SJCRH30 (cell line): ENCODE measurements at regions not wholly inside any gene's neighbourhood (a gene's known extent, or its start where the extent isn't known, plus 50 kb on each side); places are given as distances from the start of the nearest gene placed in this dataset.
A peak's percentile ranks its signal among the peaks of the same experiment; 100 is the strongest.

Experiments
- DNase-seq, 2 experiments: peaks; one replicate each; pipeline ENCODE4 v3.0.0-alpha.2; 2015 to 2020
- H3K27ac ChIP-seq: fragments of 250-450 bp; sonication (Bioruptor Pico); 2 replicates; pipeline ENCODE4 v1.5.1; 2020; ENCODE audit warnings: mild to moderate bottlenecking, moderate library complexity
- H3K27me3 ChIP-seq: fragments of 250-450 bp; sonication (Bioruptor Pico); 2 replicates; pipeline ENCODE4 v1.5.1; 2020; ENCODE audit warnings: mild to moderate bottlenecking, moderate library complexity
- H3K36me3 ChIP-seq: fragments of 250-450 bp; sonication (Bioruptor Pico); 2 replicates; pipeline ENCODE4 v1.5.1; 2020; ENCODE audit warnings: mild to moderate bottlenecking, moderate library complexity
- H3K4me1 ChIP-seq: fragments of 250-450 bp; sonication (Bioruptor Pico); 2 replicates; pipeline ENCODE4 v1.5.1; 2020; ENCODE audit warnings: mild to moderate bottlenecking, moderate library complexity
- H3K4me3 ChIP-seq: fragments of 250-450 bp; sonication (Bioruptor Pico); 2 replicates; pipeline ENCODE4 v1.5.1; 2020; ENCODE audit warnings: mild to moderate bottlenecking, moderate library complexity
- H3K9me3 ChIP-seq: fragments of 250-450 bp; sonication (Bioruptor Pico); replicated peaks from 2 replicates; pipeline ENCODE4 v1.5.1; 2020; ENCODE audit warnings: mild to moderate bottlenecking, moderate library complexity

DNA sequence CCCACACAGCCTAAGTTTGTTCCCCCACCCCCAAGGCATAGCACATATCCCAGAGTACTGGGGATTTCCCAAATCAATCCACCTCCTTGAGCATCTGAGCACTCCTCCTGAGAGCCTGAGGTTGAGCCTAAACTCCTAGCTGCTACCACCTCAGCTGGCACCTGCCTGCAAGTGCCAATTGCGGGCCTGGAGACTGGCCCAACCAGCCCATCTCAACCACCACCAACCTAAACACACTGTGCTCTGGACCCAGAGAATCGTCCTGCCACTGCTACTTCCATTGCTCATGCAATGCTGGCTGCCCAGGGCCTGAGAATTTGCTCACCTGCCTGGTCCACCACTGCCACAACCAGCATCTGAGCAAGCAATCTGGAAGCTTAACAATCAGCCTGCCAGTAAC lies 177.1 kb downstream of the FGF13 start:
- Histone ChIP-seq H3K4me3 (no peak overlapping the region), H3K27ac (no peak overlapping the region), H3K4me1 (no peaks in the 10 kb centered on the region), H3K9me3 (no peaks in the 10 kb centered on the region), H3K36me3 (no peaks in the 10 kb centered on the region), H3K27me3 (no peaks in the 10 kb centered on the region)
- no peak for DNase-seq

DNA sequence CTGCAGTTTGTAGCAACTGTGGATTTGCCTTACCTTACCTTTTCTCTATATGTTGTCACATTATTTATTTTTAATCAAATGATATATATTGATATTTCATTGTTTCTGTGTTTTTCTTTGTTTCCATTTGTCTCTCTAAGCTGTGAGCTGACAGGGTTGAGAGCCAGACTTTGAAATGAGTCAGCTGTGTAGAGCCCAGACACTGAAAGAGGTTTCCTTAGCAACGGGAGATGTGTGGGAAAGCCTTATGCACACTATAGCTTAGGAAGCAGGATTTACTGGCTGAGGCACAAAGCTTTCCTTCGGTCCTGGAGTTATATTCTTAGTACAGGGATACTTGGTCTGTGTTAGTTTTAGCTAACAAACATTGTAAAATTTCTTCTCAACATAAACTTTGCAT lies 192.2 kb downstream of the FGF13 start:
- H3K36me3 ChIP-seq: no peaks in the 10 kb centered on the region
- no peak overlapping the region for H3K27ac ChIP-seq
- peak in 1 of 2 experiments; percentile 22 for DNase-seq
- no peaks in the 10 kb centered on the region for H3K9me3 ChIP-seq
- no peaks in the 10 kb centered on the region for H3K27me3 ChIP-seq
- H3K4me3 ChIP-seq: no peak overlapping the region
- H3K4me1 ChIP-seq: no peaks in the 10 kb centered on the region

- no peaks in the 10 kb centered on the region for H3K9me3 ChIP-seq
- H3K4me3 ChIP-seq: no peak overlapping the region
- DNase-seq: no peak
- no peak overlapping the region for H3K27ac ChIP-seq
- H3K27me3 ChIP-seq: no peaks in the 10 kb centered on the region
- no peaks in the 10 kb centered on the region for H3K36me3 ChIP-seq
- no peaks in the 10 kb centered on the region for H3K4me1 ChIP-seq
These were observed 207.2 kb downstream of the FGF13 start for GRCh38 chrX:138504273-138504672.

DNA sequence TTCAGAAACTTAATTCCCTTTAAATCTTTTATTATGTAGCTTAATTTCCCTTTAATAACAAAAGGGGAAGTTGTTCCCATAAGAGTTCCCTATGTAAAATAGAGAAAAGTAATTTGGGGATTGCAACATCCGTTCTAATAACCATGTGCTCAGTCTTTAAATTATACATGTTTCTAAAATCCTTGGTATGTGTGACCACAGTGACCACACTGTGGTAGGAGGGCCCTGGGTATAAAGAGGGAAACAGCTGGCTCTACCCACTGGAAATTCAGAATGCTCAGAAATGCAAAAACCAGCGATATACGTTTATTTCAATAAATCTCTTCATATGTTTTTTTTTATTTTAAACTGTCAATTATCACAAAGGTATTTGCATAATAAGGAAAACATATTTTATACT lies 219.1 kb downstream of the FGF13 start:
- H3K4me1 ChIP-seq: peaks cover 15% of the 10 kb centered on the region
- H3K36me3 ChIP-seq: no peaks in the 10 kb centered on the region
- no peaks in the 10 kb centered on the region for H3K27me3 ChIP-seq
- H3K4me3 ChIP-seq: peak overlapping the region; percentile 18
- H3K27ac ChIP-seq: peak overlapping the region; percentile 77
- DNase-seq: peak; percentile 47 to 66
- H3K9me3 ChIP-seq: no peaks in the 10 kb centered on the region

DNA sequence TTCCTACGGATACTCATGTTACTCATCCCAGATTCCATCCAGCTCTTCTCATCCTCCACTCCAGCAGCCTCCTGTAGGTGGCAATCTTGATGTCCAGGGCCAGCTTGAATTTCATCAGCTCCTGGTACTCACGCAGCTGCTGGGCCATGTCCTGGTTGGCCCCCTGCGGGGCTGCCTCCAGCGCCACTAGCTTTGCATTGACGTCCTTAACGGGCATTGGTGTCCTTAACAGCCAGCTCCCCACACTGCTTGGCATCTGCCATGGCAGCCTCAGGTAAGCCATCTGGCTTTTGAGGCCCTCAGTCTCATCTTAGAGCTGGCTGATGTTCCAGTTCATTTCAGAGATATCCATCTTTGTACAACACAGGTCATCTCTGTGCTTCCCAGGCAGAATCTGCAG lies 223.7 kb downstream of the FGF13 start:
- peak; percentile 19 to 44 for DNase-seq
- no peaks in the 10 kb centered on the region for H3K36me3 ChIP-seq
- peaks cover 9% of the 10 kb centered on the region for H3K4me1 ChIP-seq
- H3K4me3 ChIP-seq: no peak overlapping the region
- H3K27me3 ChIP-seq: no peaks in the 10 kb centered on the region
- no peak overlapping the region for H3K27ac ChIP-seq
- H3K9me3 ChIP-seq: no peaks in the 10 kb centered on the region

GRCh38 chrX:138485767-138486166 lies 225.8 kb downstream of the FGF13 start:
- H3K4me3 ChIP-seq: no peak overlapping the region
- no peaks in the 10 kb centered on the region for H3K36me3 ChIP-seq
- H3K9me3 ChIP-seq: no peaks in the 10 kb centered on the region
- H3K27me3 ChIP-seq: no peaks in the 10 kb centered on the region
- no peaks in the 10 kb centered on the region for H3K4me1 ChIP-seq
- no peak overlapping the region for H3K27ac ChIP-seq
- DNase-seq: no peak

DNA sequence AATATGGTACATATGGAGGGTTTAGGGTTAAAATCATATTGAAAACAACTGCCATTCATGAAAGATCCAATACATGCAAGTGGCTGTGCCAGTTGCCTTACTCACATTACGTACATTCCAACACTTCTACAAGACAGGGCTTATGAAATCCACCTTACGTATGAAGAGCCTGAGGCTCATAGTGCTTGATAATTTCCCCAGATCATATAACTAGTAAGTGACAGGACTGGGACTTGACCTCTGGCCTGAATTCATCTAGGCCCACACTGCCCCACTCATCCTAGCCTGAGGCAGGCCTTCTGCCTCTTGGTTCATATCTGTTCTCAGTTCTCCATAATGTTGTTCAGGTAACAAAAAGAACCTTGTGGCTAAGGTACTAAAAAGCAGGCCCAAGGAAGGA lies 226.3 kb downstream of the FGF13 start:
- Histone ChIP-seq H3K27ac (no peak overlapping the region), H3K9me3 (no peaks in the 10 kb centered on the region), H3K36me3 (no peaks in the 10 kb centered on the region), H3K27me3 (no peaks in the 10 kb centered on the region), H3K4me1 (no peaks in the 10 kb centered on the region), H3K4me3 (no peak overlapping the region)
- DNase-seq: no peak

DNA sequence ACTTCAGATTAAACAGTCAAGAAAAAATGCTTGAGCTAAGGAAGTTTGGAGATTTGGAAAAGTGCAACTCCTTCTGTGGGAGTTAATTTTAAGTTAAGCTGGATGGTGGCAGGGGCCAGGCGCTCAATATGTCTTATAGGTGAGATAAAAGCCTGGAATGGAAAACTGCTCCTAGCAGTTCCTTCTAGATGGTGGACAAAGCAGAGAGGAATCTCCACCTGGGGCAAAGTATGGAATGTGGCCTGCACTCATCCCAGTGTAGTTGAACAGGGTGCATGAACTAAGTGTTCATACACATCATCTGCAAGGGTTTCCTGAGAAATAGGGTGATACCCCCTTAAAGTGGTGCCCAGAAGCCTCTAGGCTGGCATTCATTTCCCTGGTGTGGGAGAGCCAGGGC lies 227.1 kb downstream of the FGF13 start:
- Histone ChIP-seq H3K4me3 (no peak overlapping the region), H3K36me3 (no peaks in the 10 kb centered on the region), H3K9me3 (no peaks in the 10 kb centered on the region), H3K27me3 (no peaks in the 10 kb centered on the region), H3K4me1 (no peaks in the 10 kb centered on the region), H3K27ac (no peak overlapping the region)
- DNase-seq: no peak

DNA sequence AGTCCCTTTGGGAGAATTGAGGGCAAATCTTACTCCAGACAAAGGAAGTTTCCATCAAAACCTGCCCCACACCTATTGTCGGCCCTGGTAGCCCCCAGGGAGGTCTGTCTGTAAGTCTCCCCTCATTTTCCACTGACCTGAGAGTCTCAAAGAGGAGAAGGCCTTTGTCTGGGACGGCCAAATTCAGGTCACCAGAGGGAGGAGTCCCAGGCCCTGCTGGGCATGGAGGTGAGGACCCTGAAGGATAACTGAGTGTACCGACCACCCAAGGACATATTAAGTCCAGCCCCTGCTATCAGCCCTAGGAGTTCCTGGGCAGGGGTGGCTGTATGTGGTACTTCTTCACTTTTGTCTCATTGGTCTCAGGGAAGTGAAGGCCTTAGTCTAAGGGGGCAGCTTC lies 229.9 kb downstream of the FGF13 start:
- Histone ChIP-seq H3K4me3 (no peak overlapping the region), H3K27me3 (no peaks in the 10 kb centered on the region), H3K4me1 (no peaks in the 10 kb centered on the region), H3K27ac (no peak overlapping the region), H3K36me3 (no peaks in the 10 kb centered on the region), H3K9me3 (no peaks in the 10 kb centered on the region)
- DNase-seq: no peak

- no peaks in the 10 kb centered on the region for H3K4me1 ChIP-seq
- H3K27me3 ChIP-seq: no peaks in the 10 kb centered on the region
- DNase-seq: peak; percentile 48 to 59
- no peak overlapping the region for H3K27ac ChIP-seq
- no peak overlapping the region for H3K4me3 ChIP-seq
- no peaks in the 10 kb centered on the region for H3K36me3 ChIP-seq
- no peaks in the 10 kb centered on the region for H3K9me3 ChIP-seq
These were observed 248.0 kb downstream of the FGF13 start for GRCh38 chrX:138463476-138463875.
